ENCODE measurements at regions not wholly inside any gene's neighbourhood (a gene's known extent, or its start where the extent isn't known, plus 50 kb on each side); places are given as distances from the start of the nearest gene placed in this dataset.
"Not testable (repeated sequence)": the region's sequence is repeated elsewhere in the genome, so short reads cannot be mapped to it uniquely, and the experiment has no call there.

- no peak for DNase-seq (ENCODE audit: low read depth)
- no peak overlapping the region for H3K4me3 ChIP-seq (ENCODE audit: low read depth, low read length)
- no peak for TF ChIP-seq CTCF (IDR thresholded peaks at IDR 0.05; ENCODE audit: insufficient read depth, low read depth, low read length)
Observed at GRCh38 chr12:4152145-4152795, 121.3 kb upstream of the CCND2 start.

- no peak for DNase-seq (ENCODE audit: low read depth)
- H3K4me3 ChIP-seq (ENCODE audit: low read depth, low read length), result no peak overlapping the region
- TF ChIP-seq CTCF (IDR thresholded peaks at IDR 0.05; ENCODE audit: insufficient read depth, low read depth, low read length), result no peak
Observed at GRCh38 chr12:4151362-4152121, 122.0 kb upstream of the CCND2 start.

DNA sequence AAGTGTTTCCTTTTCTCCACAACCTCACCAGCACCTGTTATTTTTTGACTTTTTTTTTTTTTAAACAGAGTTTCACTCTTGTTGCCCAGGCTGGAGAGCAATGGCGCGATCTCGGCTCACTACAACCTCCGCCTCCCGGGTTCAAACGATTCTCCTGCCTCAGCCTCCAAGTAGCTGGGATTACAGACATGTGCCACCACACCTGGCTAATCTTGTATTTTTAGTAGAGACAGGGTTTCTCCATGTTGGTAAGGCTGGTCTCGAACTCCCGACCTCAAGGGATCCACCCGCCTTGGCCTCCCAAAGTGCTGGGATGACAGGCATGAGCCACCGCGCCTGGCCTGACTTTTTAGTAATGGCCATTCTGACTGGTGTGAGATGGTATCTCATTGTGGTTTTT lies 123.2 kb upstream of the CCND2 start:
- not testable (repeated sequence) for DNase-seq (ENCODE audit: low read depth); H3K4me3 ChIP-seq (ENCODE audit: low read depth, low read length)

- TF ChIP-seq CTCF (IDR thresholded peaks at IDR 0.05; ENCODE audit: insufficient read depth, low read depth, low read length), result no peak
- H3K4me3 ChIP-seq (ENCODE audit: low read depth, low read length), result no peak overlapping the region
- DNase-seq (ENCODE audit: low read depth), result no peak
Observed at GRCh38 chr12:4148418-4149056, 125.0 kb upstream of the CCND2 start.

GRCh38 chr12:4147031-4147481 lies 126.5 kb upstream of the CCND2 start:
- TF ChIP-seq CTCF (IDR thresholded peaks at IDR 0.05; ENCODE audit: insufficient read depth, low read depth, low read length), result no peak
- no peak overlapping the region for H3K4me3 ChIP-seq (ENCODE audit: low read depth, low read length)
- DNase-seq (ENCODE audit: low read depth), result no peak

- H3K4me3 ChIP-seq (ENCODE audit: low read depth, low read length), result no peak overlapping the region
- no peak for DNase-seq (ENCODE audit: low read depth)
- TF ChIP-seq CTCF (IDR thresholded peaks at IDR 0.05; ENCODE audit: insufficient read depth, low read depth, low read length), result no peak
Observed at GRCh38 chr12:4145990-4146859, 127.3 kb upstream of the CCND2 start.
